ENCODE measurements at regions not wholly inside any gene's neighbourhood (a gene's known extent, or its start where the extent isn't known, plus 50 kb on each side); places are given as distances from the start of the nearest gene placed in this dataset.
"Not testable (repeated sequence)": the region's sequence is repeated elsewhere in the genome, so short reads cannot be mapped to it uniquely, and the experiment has no call there.

DNA sequence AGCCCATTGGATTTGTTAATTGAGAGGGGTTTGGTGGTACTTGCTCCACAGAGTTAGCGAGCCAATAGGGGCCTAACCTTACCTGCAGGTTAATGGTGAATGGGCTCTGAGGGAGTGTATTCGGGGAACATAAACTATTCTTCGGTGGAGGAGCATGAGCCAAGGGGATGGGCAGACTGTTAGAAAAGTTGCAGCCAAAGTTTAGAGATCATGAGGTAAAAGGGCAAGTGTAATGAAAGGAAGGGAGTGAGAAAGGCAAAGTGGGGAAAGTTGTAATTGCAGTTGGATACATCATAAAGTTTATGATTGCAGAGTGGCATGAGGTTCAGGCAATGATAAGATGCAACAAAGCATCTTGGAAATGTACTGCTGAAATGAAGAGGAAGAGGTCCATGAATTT lies 142.1 kb upstream of the TBX18 start:
- no peaks in the 10 kb centered on the region for H3K4me1 Mint-ChIP-seq
- H3K27ac Mint-ChIP-seq (ENCODE audit: low read depth) = no peak overlapping the region
- no peaks in the 10 kb centered on the region for H3K27me3 Mint-ChIP-seq
- ATAC-seq (replicated peaks; ENCODE audit: extremely low read depth, poor library complexity, severe bottlenecking) (no peak), DNase-seq (ENCODE audit: low spot score in 2 of 2) (no peak)
- H3K9me3 Mint-ChIP-seq = peaks cover 5% of the 10 kb centered on the region
- H3K4me3 Mint-ChIP-seq = no peak overlapping the region
- H3K36me3 Mint-ChIP-seq (ENCODE audit: insufficient read depth) = no peaks in the 10 kb centered on the region

DNA sequence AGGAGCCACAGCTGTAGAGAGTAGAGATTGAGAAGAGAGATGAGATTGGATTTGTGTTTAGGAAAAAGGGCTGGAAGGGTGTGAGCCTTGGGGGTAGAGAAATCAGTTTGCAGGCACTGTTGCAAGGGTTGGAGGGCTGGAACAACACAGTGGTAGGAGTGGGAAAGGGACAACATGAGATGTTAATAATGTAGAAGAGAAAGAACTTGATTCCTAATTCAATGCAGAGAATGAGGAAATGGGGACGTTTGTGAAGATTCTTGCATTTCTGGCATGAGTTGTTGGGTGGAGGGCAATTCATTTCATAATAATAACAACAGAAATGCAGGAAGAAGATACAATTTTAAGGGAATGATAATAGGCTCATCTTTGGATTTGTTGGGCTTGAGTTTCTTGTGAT lies 141.4 kb upstream of the TBX18 start:
- H3K27ac Mint-ChIP-seq (ENCODE audit: low read depth) = no peak overlapping the region

GRCh38 chr6:84902354-84902928 lies 138.0 kb upstream of the TBX18 start:
- peaks cover 5% of the 10 kb centered on the region for H3K9me3 Mint-ChIP-seq
- no peak for DNase-seq (ENCODE audit: low spot score in 2 of 2)
- no peak for ATAC-seq (replicated peaks; ENCODE audit: extremely low read depth, poor library complexity, severe bottlenecking)
- no peak overlapping the region for H3K27ac Mint-ChIP-seq (ENCODE audit: low read depth)
- no peaks in the 10 kb centered on the region for H3K27me3 Mint-ChIP-seq
- H3K4me1 Mint-ChIP-seq = no peaks in the 10 kb centered on the region
- no peaks in the 10 kb centered on the region for H3K36me3 Mint-ChIP-seq (ENCODE audit: insufficient read depth)
- no peak overlapping the region for H3K4me3 Mint-ChIP-seq

More for the DNA sequence above, 141.4 kb upstream of the TBX18 start:
- Mint-ChIP-seq H3K27me3 (no peaks in the 10 kb centered on the region), H3K36me3 (ENCODE audit: insufficient read depth) (no peaks in the 10 kb centered on the region), H3K9me3 (peaks cover 5% of the 10 kb centered on the region), H3K4me1 (no peaks in the 10 kb centered on the region), H3K4me3 (no peak overlapping the region)
- ATAC-seq (replicated peaks; ENCODE audit: extremely low read depth, poor library complexity, severe bottlenecking) (no peak), DNase-seq (ENCODE audit: low spot score in 2 of 2) (no peak)

GRCh38 chr6:84897988-84898594 lies 133.7 kb upstream of the TBX18 start:
- H3K4me3 Mint-ChIP-seq = no peak overlapping the region

DNA sequence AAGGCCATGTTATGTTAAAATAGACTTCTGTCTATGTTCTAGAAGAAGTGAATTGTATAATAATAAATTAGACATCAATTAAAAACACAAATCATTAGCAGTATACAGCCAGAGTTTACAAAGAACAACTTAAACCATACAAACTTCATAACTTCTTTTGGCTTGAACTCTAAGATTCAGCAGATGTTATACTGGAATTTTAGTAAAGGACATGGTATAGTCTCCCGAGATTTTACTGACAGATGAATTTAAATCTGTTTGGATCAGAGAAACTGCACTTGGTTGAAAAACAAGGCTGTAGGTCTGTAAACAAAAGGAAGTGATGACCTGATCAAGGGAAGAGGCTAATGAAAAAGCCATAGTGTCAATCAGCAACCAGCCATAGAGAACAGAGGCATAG lies 132.6 kb upstream of the TBX18 start:
- H3K4me1 Mint-ChIP-seq = no peaks in the 10 kb centered on the region
- H3K27ac Mint-ChIP-seq (ENCODE audit: low read depth) = no peak overlapping the region
- ATAC-seq (replicated peaks; ENCODE audit: extremely low read depth, poor library complexity, severe bottlenecking) (no peak), DNase-seq (ENCODE audit: low spot score in 2 of 2) (no peak)
- H3K27me3 Mint-ChIP-seq = no peaks in the 10 kb centered on the region
- H3K4me3 Mint-ChIP-seq = no peak overlapping the region
- no peaks in the 10 kb centered on the region for H3K9me3 Mint-ChIP-seq
- H3K36me3 Mint-ChIP-seq (ENCODE audit: insufficient read depth) = no peaks in the 10 kb centered on the region

More at GRCh38 chr6:84897988-84898594, 133.7 kb upstream of the TBX18 start:
- no peak for ATAC-seq (replicated peaks; ENCODE audit: extremely low read depth, poor library complexity, severe bottlenecking)
- no peak for DNase-seq (ENCODE audit: low spot score in 2 of 2)
- Mint-ChIP-seq H3K27me3 (no peaks in the 10 kb centered on the region), H3K36me3 (ENCODE audit: insufficient read depth) (no peaks in the 10 kb centered on the region), H3K9me3 (peaks cover 5% of the 10 kb centered on the region), H3K27ac (ENCODE audit: low read depth) (no peak overlapping the region), H3K4me1 (no peaks in the 10 kb centered on the region)

- DNase-seq (ENCODE audit: low spot score in 2 of 2) (no peak), ATAC-seq (replicated peaks; ENCODE audit: extremely low read depth, poor library complexity, severe bottlenecking) (no peak)
- H3K4me1 Mint-ChIP-seq = no peaks in the 10 kb centered on the region
- no peaks in the 10 kb centered on the region for H3K9me3 Mint-ChIP-seq
- H3K4me3 Mint-ChIP-seq = no peak overlapping the region
- H3K36me3 Mint-ChIP-seq (ENCODE audit: insufficient read depth) = no peaks in the 10 kb centered on the region
- no peaks in the 10 kb centered on the region for H3K27me3 Mint-ChIP-seq
- no peak overlapping the region for H3K27ac Mint-ChIP-seq (ENCODE audit: low read depth)
Observed at GRCh38 chr6:84892671-84893070, 128.3 kb upstream of the TBX18 start.

DNA sequence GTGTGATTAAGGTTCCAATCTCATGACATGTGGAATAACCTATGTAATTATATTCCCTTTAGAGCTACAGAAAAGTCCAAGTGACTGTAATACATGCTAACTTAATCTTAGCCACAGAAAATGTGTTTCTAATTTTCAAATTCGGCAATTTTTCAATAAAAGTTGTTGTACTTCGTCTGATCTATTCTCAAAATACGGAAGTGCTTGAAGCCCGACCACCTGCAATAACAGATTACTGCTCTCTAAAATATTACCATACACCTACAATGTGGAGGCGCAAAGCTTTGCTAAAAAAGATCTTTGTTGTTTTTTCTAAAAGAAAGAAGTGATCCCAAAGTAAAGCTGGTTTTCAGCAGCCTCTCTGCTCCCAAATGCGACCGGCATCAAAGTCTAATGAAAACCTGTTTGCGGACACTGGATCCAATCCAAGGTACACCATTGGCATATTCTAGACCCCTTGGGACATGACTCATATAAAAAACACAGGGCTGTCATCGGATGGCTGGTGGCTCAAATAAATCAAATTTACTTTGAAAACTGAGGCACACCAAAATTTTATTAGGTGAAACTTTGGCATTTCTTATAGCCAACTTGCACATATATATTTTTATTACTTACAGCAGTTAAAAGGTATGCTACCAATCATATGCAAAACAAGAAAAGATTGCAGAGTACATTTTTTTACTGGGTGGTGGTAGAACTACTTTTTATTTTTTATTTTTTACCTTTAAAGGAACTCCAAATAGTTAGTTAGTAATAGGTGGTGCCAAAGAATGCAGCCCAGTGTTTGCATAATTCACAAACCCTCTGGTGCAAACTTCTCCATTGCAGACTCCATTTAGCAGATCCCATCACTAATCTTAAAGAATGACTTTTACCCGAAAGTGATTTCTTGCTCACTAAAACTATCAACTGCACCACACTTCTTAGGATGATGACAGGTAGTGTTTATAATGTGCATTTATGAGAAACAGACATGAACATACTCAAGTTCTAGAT lies 118.7 kb upstream of the TBX18 start:
- H3K4me3 Mint-ChIP-seq = no peak overlapping the region
- H3K27me3 Mint-ChIP-seq = no peaks in the 10 kb centered on the region
- H3K36me3 Mint-ChIP-seq (ENCODE audit: insufficient read depth) = no peaks in the 10 kb centered on the region
- DNase-seq (ENCODE audit: low spot score in 2 of 2) (no peak), ATAC-seq (replicated peaks; ENCODE audit: extremely low read depth, poor library complexity, severe bottlenecking) (no peak)
- H3K27ac Mint-ChIP-seq (ENCODE audit: low read depth) = no peak overlapping the region
- no peaks in the 10 kb centered on the region for H3K4me1 Mint-ChIP-seq
- H3K9me3 Mint-ChIP-seq = no peaks in the 10 kb centered on the region

DNA sequence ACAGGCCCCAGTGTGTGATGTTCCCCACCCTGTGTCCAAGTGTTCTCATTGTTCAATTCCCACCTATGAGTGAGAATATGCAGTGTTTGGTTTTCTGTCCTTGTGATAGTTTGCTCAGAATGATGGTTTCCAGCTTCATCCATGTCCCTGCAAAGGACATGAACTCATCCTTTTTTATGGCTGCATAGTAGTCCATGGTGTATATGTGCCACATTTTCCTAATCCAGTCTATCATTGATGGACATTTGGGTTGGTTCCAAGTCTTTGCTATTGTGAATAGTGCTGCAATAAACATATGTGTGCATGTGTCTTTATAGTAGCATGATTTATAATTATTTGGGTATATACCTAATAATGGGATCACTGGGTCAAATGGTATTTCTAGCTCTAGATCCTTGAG lies 115.0 kb upstream of the TBX18 start:
- not testable (repeated sequence) for H3K27me3 Mint-ChIP-seq; H3K36me3 Mint-ChIP-seq (ENCODE audit: insufficient read depth); ATAC-seq (replicated peaks; ENCODE audit: extremely low read depth, poor library complexity, severe bottlenecking); DNase-seq (ENCODE audit: low spot score in 2 of 2); H3K27ac Mint-ChIP-seq (ENCODE audit: low read depth); H3K4me3 Mint-ChIP-seq; H3K4me1 Mint-ChIP-seq
- peaks cover 10% of the 10 kb centered on the region for H3K9me3 Mint-ChIP-seq

DNA sequence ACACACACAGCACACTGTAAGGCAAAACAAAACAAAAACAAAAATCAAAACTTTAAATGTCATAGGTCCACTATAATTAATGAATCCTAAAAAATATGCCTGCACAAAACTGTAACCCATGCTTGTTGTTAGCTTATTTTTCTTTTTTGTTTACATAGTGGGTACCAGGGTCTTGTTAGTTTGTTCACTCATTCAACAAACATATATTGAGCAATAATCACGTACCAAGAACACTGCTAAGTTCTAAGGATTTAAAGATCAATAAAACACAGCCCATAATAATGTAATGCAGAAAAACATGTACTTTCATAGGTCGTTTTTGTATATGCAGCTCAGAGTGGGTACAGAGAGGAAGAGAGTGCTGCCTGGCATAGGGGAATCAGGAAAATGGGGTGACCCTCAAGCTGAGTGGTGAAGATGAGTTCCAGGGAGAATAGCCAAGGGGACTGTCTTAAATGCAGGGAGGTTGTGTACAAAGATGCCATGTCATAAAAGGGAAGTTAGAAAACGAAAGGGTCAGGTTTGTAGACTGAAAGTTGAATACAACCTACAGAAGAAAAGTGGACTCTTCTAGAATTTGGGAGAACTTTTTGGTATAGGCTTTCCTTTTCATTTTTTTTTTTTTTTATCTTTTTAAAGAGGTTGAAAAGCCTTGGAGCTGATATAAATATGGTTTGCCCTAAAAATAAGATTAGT lies 113.3 kb upstream of the TBX18 start:
- Mint-ChIP-seq H3K27ac (ENCODE audit: low read depth) (no peak overlapping the region), H3K36me3 (ENCODE audit: insufficient read depth) (no peaks in the 10 kb centered on the region), H3K4me1 (no peaks in the 10 kb centered on the region), H3K4me3 (no peak overlapping the region), H3K27me3 (no peaks in the 10 kb centered on the region), H3K9me3 (peaks cover 10% of the 10 kb centered on the region)
- ATAC-seq (replicated peaks; ENCODE audit: extremely low read depth, poor library complexity, severe bottlenecking) = no peak
- no peak for DNase-seq (ENCODE audit: low spot score in 2 of 2)

GRCh38 chr6:84876723-84877514 lies 112.5 kb upstream of the TBX18 start:
- Mint-ChIP-seq H3K4me1 (no peaks in the 10 kb centered on the region), H3K36me3 (ENCODE audit: insufficient read depth) (no peaks in the 10 kb centered on the region), H3K27me3 (no peaks in the 10 kb centered on the region), H3K9me3 (peaks cover 12% of the 10 kb centered on the region), H3K27ac (ENCODE audit: low read depth) (no peak overlapping the region), H3K4me3 (no peak overlapping the region)
- DNase-seq (ENCODE audit: low spot score in 2 of 2) (no peak), ATAC-seq (replicated peaks; ENCODE audit: extremely low read depth, poor library complexity, severe bottlenecking) (no peak)

DNA sequence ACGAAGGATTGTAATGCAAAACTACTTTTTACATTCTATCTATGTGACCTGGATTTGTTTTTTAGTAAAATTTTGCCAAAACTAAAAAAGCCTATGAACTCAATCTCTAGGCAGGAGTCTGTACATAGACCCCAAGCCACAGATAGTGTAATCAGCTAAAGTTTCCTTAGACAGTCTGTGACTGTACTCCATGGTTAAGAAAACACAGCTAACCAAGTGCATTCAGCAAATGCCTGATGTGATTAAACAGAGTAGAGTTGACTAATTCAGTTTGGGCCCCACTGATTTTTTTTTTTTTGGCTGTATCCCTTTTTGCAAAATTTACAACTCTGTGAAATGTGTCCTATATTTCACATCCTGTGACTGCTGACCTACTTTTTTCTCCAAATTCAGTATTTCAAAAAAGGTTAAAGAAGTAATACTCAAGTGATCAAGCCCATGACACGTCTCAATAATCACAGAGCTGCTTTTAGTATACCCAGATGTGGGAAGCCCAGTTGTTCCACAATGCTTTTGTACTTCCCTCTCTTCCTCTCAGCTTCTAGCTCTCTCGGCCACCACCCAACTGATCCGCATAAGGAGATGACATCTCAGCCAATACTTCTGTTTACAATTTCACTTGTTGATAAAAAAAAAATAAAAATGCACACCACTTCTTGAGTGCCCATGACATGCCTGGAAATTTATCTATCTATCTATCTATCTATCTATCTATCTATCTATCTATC lies 108.8 kb upstream of the TBX18 start:
- H3K27me3 Mint-ChIP-seq = no peaks in the 10 kb centered on the region
- H3K4me1 Mint-ChIP-seq = no peaks in the 10 kb centered on the region
- H3K27ac Mint-ChIP-seq (ENCODE audit: low read depth) = no peak overlapping the region
- H3K9me3 Mint-ChIP-seq = peaks cover 20% of the 10 kb centered on the region
- DNase-seq (ENCODE audit: low spot score in 2 of 2) (no peak), ATAC-seq (replicated peaks; ENCODE audit: extremely low read depth, poor library complexity, severe bottlenecking) (no peak)
- H3K4me3 Mint-ChIP-seq = no peak overlapping the region
- no peaks in the 10 kb centered on the region for H3K36me3 Mint-ChIP-seq (ENCODE audit: insufficient read depth)
